H9 (cell line): ENCODE measurements at regions not wholly inside any gene's neighbourhood (a gene's known extent, or its start where the extent isn't known, plus 50 kb on each side); places are given as distances from the start of the nearest gene placed in this dataset.

ENCODE experiments used
- DNase-seq: peaks from one replicate; pipeline ENCODE4 v3.0.0-alpha.2; 2017
- H2AFZ ChIP-seq: one replicate; pipeline ENCODE4 v1.6.1; 2013; ENCODE audit warnings: mild to moderate bottlenecking, low read length, control low read depth, moderate library complexity
- H2AK5ac ChIP-seq: 2 replicates; pipeline ENCODE4 v1.6.1; 2013; ENCODE audit warnings: low read length, control low read depth, mixed read lengths; ENCODE audit not compliant: insufficient read length
- H2BK120ac ChIP-seq: one replicate; pipeline ENCODE4 v1.6.1; 2013; ENCODE audit warnings: low read depth, mild to moderate bottlenecking, low read length, control low read depth, inconsistent platforms; ENCODE audit not compliant: poor library complexity, severe bottlenecking
- H2BK12ac ChIP-seq: 2 replicates; pipeline ENCODE4 v1.6.1; 2013; ENCODE audit warnings: low read length, control low read depth, mixed read lengths, low read depth; ENCODE audit not compliant: insufficient read length
- H2BK15ac ChIP-seq: 2 replicates; pipeline ENCODE4 v1.6.1; 2013; ENCODE audit warnings: low read depth, low read length, control low read depth
- H2BK20ac ChIP-seq: one replicate; pipeline ENCODE4 v1.6.1; 2013; ENCODE audit warnings: low read depth, mild to moderate bottlenecking, low read length, control low read depth, inconsistent platforms; ENCODE audit not compliant: poor library complexity, severe bottlenecking
- H2BK5ac ChIP-seq: 2 replicates; pipeline ENCODE4 v1.6.1; 2013; ENCODE audit warnings: low read length, control low read depth, mixed read lengths; ENCODE audit not compliant: insufficient read length
- H3K14ac ChIP-seq: 2 replicates; pipeline ENCODE4 v1.6.1; 2013; ENCODE audit warnings: low read length, control low read depth; ENCODE audit not compliant: insufficient read depth
- H3K18ac ChIP-seq: 2 replicates; pipeline ENCODE4 v1.6.1; 2013; ENCODE audit warnings: low read depth, mild to moderate bottlenecking, mixed read lengths, low read length, control low read depth; ENCODE audit not compliant: insufficient read length
- H3K23ac ChIP-seq: 2 replicates; pipeline ENCODE4 v1.6.1; 2013; ENCODE audit warnings: low read length, control low read depth, mixed read lengths, low read depth; ENCODE audit not compliant: insufficient read length
- H3K23me2 ChIP-seq: 2 replicates; pipeline ENCODE4 v1.6.1; 2013; ENCODE audit warnings: low read depth, mild to moderate bottlenecking, mixed read lengths, low read length, control low read depth; ENCODE audit not compliant: insufficient read length, poor library complexity, severe bottlenecking
- H3K27ac ChIP-seq: 2 replicates; pipeline ENCODE4 v1.5.1; 2013; ENCODE audit warnings: low read length, control low read depth, mixed read lengths, low read depth; ENCODE audit not compliant: insufficient read length
- H3K27me3 ChIP-seq: 2 replicates; pipeline ENCODE4 v1.6.1; 2013; ENCODE audit warnings: low read length, control low read depth, inconsistent platforms; ENCODE audit not compliant: insufficient read depth
- H3K4ac ChIP-seq: 2 replicates; pipeline ENCODE4 v1.6.1; 2013; ENCODE audit warnings: low read depth, mild to moderate bottlenecking, control low read depth, inconsistent platforms, low read length, moderate library complexity
- H3K4me1 ChIP-seq: 2 replicates; pipeline ENCODE4 v1.6.1; 2013; ENCODE audit warnings: low read length, control low read depth, inconsistent platforms; ENCODE audit not compliant: insufficient read depth
- H3K4me2 ChIP-seq: 2 replicates; pipeline ENCODE4 v1.6.1; 2013; ENCODE audit warnings: low read length, control low read depth, mixed read lengths; ENCODE audit not compliant: insufficient read length, insufficient read depth
- H3K56ac ChIP-seq: 2 replicates; pipeline ENCODE4 v1.6.1; 2013; ENCODE audit warnings: low read depth, mild to moderate bottlenecking, mixed read lengths, low read length, control low read depth; ENCODE audit not compliant: insufficient read length
- H3K79me1 ChIP-seq: 2 replicates; pipeline ENCODE4 v1.6.1; 2013; ENCODE audit warnings: low read depth, mild to moderate bottlenecking, moderate library complexity, low read length, control low read depth, inconsistent platforms; ENCODE audit not compliant: insufficient read depth, poor library complexity, severe bottlenecking
- H3K79me2 ChIP-seq: 2 replicates; pipeline ENCODE4 v1.6.1; 2013; ENCODE audit warnings: low read length, control low read depth, inconsistent platforms; ENCODE audit not compliant: insufficient read depth
- H3K9ac ChIP-seq: 2 replicates; pipeline ENCODE4 v1.6.1; 2013; ENCODE audit warnings: low read length, control low read depth, mixed read lengths; ENCODE audit not compliant: insufficient read length; ENCODE audit errors: extremely low read depth
- H3K9me3 ChIP-seq: one replicate; pipeline ENCODE4 v1.6.1; 2013; ENCODE audit warnings: low read depth, low read length, inconsistent platforms; ENCODE audit not compliant: control insufficient read depth
- H3T11ph ChIP-seq: one replicate; pipeline ENCODE4 v1.6.1; 2013; ENCODE audit warnings: mild to moderate bottlenecking, low read length, control low read depth, inconsistent platforms
- H4K20me1 ChIP-seq: one replicate; pipeline ENCODE4 v1.6.1; 2013; ENCODE audit not compliant: control insufficient read depth, insufficient read length, insufficient read depth
- H4K5ac ChIP-seq: 2 replicates; pipeline ENCODE4 v1.6.1; 2013; ENCODE audit warnings: low read depth, mild to moderate bottlenecking, mixed read lengths, low read length, control low read depth; ENCODE audit not compliant: insufficient read length
- H4K8ac ChIP-seq: replicated peaks from 2 replicates; pipeline ENCODE4 v1.6.1; 2013; ENCODE audit warnings: low read length, control low read depth, mixed read lengths, low read depth; ENCODE audit not compliant: insufficient read length
- H4K91ac ChIP-seq: 2 replicates; pipeline ENCODE4 v1.6.1; 2013; ENCODE audit warnings: low read depth, mild to moderate bottlenecking, moderate library complexity, mixed read lengths, low read length, control low read depth; ENCODE audit not compliant: insufficient read length
- H3K27ac Mint-ChIP-seq, 3 experiments: 2 replicates in 2 of 3; 3 replicates in 1 of 3; pipeline ENCODE4 v1.8.0; 2020 to 2021; ENCODE audit warnings: mixed read lengths in 3 of 3, mild to moderate bottlenecking in 1 of 3, moderate library complexity in 1 of 3
- H3K27me3 Mint-ChIP-seq: 2 replicates; pipeline ENCODE4 v1.8.0; 2021; ENCODE audit warnings: low read depth, mild to moderate bottlenecking, moderate library complexity, mixed read lengths
- H3K36me3 Mint-ChIP-seq, 3 experiments: 2 replicates in 2 of 3; 3 replicates in 1 of 3; pipeline ENCODE4 v1.8.0; 2020 to 2021; ENCODE audit warnings: low read depth in 3 of 3, mixed read lengths in 3 of 3; ENCODE audit not compliant: insufficient read depth in 1 of 3
- H3K4me1 Mint-ChIP-seq, 2 experiments: 2 replicates each; pipeline ENCODE4 v1.8.0; 2020; ENCODE audit warnings: mixed read lengths in 2 of 2
- H3K4me3 Mint-ChIP-seq, 2 experiments: 2 replicates in 1 of 2; 3 replicates in 1 of 2; pipeline ENCODE4 v1.8.0; 2020 to 2021; ENCODE audit warnings: mild to moderate bottlenecking in 2 of 2, mixed read lengths in 2 of 2, moderate library complexity in 1 of 2
- H3K9me3 Mint-ChIP-seq, 2 experiments: 2 replicates in 1 of 2; 3 replicates in 1 of 2; pipeline ENCODE4 v1.8.0; 2020; ENCODE audit warnings: mild to moderate bottlenecking in 2 of 2, mixed read lengths in 2 of 2, moderate library complexity in 1 of 2
- WGBS: extraction: QIAGEN DNeasy Blood & Tissue Kit; methylation state at CpG from one replicate; pipeline ENCODE4 v1.1.7; 2013; ENCODE audit warnings: missing lambda C conversion rate, low lambda C conversion rate, mixed read lengths; ENCODE audit not compliant: insufficient read length; ENCODE audit errors: extremely low coverage; 5-methylcytosine and 5-hydroxymethylcytosine counted together
- TF ChIP-seq, protein P1 (sequence below): fragments of 200-600 bp; sonication (generic); conservative IDR thresholded peaks from 3 replicates; pipeline ENCODE4 v1.8.0; 2021; ENCODE audit warnings: antibody characterized with exemption, mild to moderate bottlenecking

DNA sequence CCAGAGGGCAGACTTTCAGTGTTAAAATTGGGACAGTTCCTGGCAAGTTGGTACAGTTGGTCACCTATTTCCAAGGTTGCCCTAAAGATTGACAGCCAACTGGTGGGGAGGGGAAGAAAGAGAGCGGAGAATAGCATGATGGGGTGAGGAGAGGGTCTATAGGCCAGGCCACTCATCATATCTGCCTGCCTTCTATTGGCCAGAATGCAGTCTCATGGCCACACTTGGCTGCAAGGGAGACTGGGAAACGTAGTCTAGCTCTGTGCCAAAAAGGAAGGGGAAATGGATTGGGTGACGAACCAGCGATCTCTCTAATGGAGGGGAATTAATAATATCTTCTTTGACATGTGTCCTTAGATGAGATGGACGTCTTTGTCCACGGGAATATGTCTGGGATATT lies 197.4 kb upstream of the ATP6AP2 start:
- no peak overlapping the region for H3K27ac Mint-ChIP-seq

More for the DNA sequence above, 197.4 kb upstream of the ATP6AP2 start:
- H2BK15ac ChIP-seq = no peak overlapping the region
- H3K27me3 Mint-ChIP-seq = peaks cover 4% of the 10 kb centered on the region; the same call in 1 of the 2 replicates
- no peak overlapping the region for H3K18ac ChIP-seq
- H3K9ac ChIP-seq = no peak overlapping the region
- no peak overlapping the region for H3K4ac ChIP-seq
- H3T11ph ChIP-seq = no peak overlapping the region
- H4K91ac ChIP-seq = no peak overlapping the region
- H2BK5ac ChIP-seq = no peak overlapping the region
- no peak overlapping the region for H3K23ac ChIP-seq
- no peak overlapping the region for H2BK20ac ChIP-seq
- no peaks in the 10 kb centered on the region for H3K23me2 ChIP-seq
- DNase-seq = peak; percentile 37
- no peak overlapping the region for H2AFZ ChIP-seq
- H3K4me2 ChIP-seq = no peak overlapping the region
- no peak overlapping the region for H3K4me3 Mint-ChIP-seq
- H3K79me2 ChIP-seq = no peaks in the 10 kb centered on the region
- H3K56ac ChIP-seq = no peak overlapping the region
- no CpG with 5 or more reads among the region's 6 CpGs for WGBS
- no peaks in the 10 kb centered on the region for H3K9me3 ChIP-seq
- H2BK120ac ChIP-seq = no peak overlapping the region
- H3K14ac ChIP-seq = no peak overlapping the region
- H3K4me1 Mint-ChIP-seq = peaks cover 6 to 18% of the 10 kb centered on the region in 2 experiments
- H2BK12ac ChIP-seq = no peak overlapping the region
- H3K36me3 Mint-ChIP-seq = peaks cover 0 to 3% (median 3%) of the 10 kb centered on the region in 3 experiments; a peak in 3 of 7 replicates
- no peaks in the 10 kb centered on the region for H3K27me3 ChIP-seq
- H2AK5ac ChIP-seq = no peak overlapping the region
- H3K4me1 ChIP-seq = no peaks in the 10 kb centered on the region; the same call in 1 of the 2 replicates
- H3K79me1 ChIP-seq = no peaks in the 10 kb centered on the region
- H3K9me3 Mint-ChIP-seq = peaks cover 62 to 66% of the 10 kb centered on the region in 2 experiments
- TF ChIP-seq, protein P1, sequence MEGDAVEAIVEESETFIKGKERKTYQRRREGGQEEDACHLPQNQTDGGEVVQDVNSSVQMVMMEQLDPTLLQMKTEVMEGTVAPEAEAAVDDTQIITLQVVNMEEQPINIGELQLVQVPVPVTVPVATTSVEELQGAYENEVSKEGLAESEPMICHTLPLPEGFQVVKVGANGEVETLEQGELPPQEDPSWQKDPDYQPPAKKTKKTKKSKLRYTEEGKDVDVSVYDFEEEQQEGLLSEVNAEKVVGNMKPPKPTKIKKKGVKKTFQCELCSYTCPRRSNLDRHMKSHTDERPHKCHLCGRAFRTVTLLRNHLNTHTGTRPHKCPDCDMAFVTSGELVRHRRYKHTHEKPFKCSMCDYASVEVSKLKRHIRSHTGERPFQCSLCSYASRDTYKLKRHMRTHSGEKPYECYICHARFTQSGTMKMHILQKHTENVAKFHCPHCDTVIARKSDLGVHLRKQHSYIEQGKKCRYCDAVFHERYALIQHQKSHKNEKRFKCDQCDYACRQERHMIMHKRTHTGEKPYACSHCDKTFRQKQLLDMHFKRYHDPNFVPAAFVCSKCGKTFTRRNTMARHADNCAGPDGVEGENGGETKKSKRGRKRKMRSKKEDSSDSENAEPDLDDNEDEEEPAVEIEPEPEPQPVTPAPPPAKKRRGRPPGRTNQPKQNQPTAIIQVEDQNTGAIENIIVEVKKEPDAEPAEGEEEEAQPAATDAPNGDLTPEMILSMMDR = no peak
- no peak overlapping the region for H4K5ac ChIP-seq
- H4K20me1 ChIP-seq = no peaks in the 10 kb centered on the region
- H3K27ac ChIP-seq = no peak overlapping the region
- no peak overlapping the region for H4K8ac ChIP-seq
